Type B pancreatic cell (in vitro differentiated cells): ENCODE measurements at regions not wholly inside any gene's neighbourhood (a gene's known extent, or its start where the extent isn't known, plus 50 kb on each side); places are given as distances from the start of the nearest gene placed in this dataset.

Experiments used
- DNase-seq: peaks from one replicate; pipeline ENCODE4 v3.0.0; 2021; ENCODE audit warnings: mixed read lengths; ENCODE audit not compliant: unreplicated experiment; ENCODE audit errors: extremely low spot score
- H3K27ac Mint-ChIP-seq: 2 replicates; pipeline ENCODE4 v1.8.0; 2021; ENCODE audit warnings: mild to moderate bottlenecking, mixed read lengths
- H3K27me3 Mint-ChIP-seq: 2 replicates; pipeline ENCODE4 v1.8.0; 2021; ENCODE audit warnings: mixed read lengths
- H3K36me3 Mint-ChIP-seq: 2 replicates; pipeline ENCODE4 v1.8.0; 2021; ENCODE audit warnings: mixed read lengths
- H3K4me1 Mint-ChIP-seq: one replicate; pipeline ENCODE4 v1.8.0; 2021; ENCODE audit warnings: mixed read lengths; ENCODE audit not compliant: unreplicated experiment
- H3K4me3 Mint-ChIP-seq: 2 replicates; pipeline ENCODE4 v1.8.0; 2021; ENCODE audit warnings: mild to moderate bottlenecking, mixed read lengths
- H3K9me3 Mint-ChIP-seq: 2 replicates; pipeline ENCODE4 v1.8.0; 2021; ENCODE audit warnings: mixed read lengths
- CTCF ChIP-seq: fragments of 200-600 bp; sonication (generic); conservative IDR thresholded peaks from 2 replicates; pipeline ENCODE4 v1.5.0; 2021; ENCODE audit warnings: antibody characterized with exemption, mild to moderate bottlenecking

DNA sequence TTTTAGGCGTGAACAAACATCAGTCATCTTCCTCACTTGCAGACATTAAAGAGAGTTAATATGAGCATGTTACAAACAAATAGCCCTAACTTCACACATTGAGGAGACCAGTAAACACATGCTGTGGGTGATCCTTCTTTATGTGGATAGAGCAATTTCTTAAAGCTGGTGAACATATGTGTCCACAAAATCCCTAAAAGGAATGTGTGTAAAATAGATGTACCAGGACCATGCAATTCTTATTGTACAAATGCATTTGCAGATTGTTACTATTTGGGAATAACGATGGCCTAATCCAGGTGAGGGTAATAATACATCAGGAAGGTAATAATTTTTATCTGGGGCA lies 228.9 kb downstream of the ALDH8A1 start:
- DNase-seq: no peak
- H3K4me3 Mint-ChIP-seq: no peak overlapping the region
- no peak for TF ChIP-seq CTCF
- no peak overlapping the region for H3K27ac Mint-ChIP-seq
- no peaks in the 10 kb centered on the region for H3K27me3 Mint-ChIP-seq
- H3K36me3 Mint-ChIP-seq: no peaks in the 10 kb centered on the region
- H3K9me3 Mint-ChIP-seq: no peaks in the 10 kb centered on the region
- peaks cover 49% of the 10 kb centered on the region for H3K4me1 Mint-ChIP-seq

DNA sequence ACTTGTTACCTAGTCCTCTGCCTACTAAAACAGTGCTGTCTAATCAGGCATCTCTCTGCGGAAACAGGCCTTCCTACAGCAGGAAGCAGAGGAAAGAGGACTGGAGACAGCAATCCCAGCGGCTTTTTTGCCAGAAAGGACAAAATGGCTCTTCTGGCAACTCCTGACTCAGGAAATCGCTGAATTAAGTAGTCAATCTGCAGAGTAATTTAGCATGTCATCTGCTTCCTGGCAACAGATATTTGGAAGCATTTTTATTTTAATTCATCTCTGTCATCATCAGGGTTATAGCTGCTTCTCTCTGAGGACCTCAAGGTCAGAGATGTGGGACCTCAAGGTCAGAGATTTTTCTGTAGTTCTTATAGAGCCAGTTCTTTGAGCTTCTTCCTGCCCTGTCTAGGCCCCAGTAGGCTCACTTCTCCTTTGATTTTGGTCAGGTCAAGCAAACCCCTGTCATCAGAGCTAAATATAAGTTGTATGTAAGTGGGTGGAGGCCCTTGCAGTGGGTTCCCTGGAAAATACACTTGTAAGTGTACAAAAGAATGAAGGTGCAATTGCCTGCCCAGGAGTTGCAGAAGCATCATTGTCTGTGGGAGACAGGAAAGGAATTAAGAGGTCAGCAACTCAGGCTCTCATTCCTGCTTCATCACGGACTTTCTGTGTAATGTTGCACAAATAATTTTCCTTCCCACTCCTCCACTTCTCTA lies 229.4 kb downstream of the ALDH8A1 start:
- H3K4me3 Mint-ChIP-seq: no peak overlapping the region
- no peaks in the 10 kb centered on the region for H3K9me3 Mint-ChIP-seq
- H3K36me3 Mint-ChIP-seq: no peaks in the 10 kb centered on the region
- H3K27ac Mint-ChIP-seq: peak overlapping the region; percentile 52
- TF ChIP-seq CTCF: no peak
- H3K4me1 Mint-ChIP-seq: peaks cover 49% of the 10 kb centered on the region
- DNase-seq: no peak
- no peaks in the 10 kb centered on the region for H3K27me3 Mint-ChIP-seq

DNA sequence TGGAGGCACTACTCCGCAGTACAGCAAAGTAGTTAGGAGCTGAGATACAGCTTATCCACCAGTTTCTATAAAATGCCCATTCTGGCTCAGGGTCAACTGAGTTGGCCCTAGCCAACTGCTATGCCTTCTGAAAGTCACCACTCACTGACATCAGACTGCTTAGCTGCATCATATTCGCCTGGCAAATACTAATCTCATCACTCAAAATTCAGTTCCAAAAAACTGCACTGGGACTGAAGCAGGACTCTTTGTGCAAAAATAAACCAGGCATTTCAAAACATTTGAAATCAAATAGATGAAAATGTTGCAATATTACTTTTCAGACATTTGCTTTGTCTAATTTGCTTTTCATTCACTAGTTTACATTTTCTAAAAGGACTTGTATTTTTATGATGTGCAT lies 230.0 kb downstream of the ALDH8A1 start:
- peaks cover 49% of the 10 kb centered on the region for H3K4me1 Mint-ChIP-seq
- no peak for DNase-seq
- H3K4me3 Mint-ChIP-seq: no peak overlapping the region
- no peak for TF ChIP-seq CTCF
- no peaks in the 10 kb centered on the region for H3K36me3 Mint-ChIP-seq
- H3K9me3 Mint-ChIP-seq: no peaks in the 10 kb centered on the region
- H3K27ac Mint-ChIP-seq: peak overlapping the region; percentile 52
- no peaks in the 10 kb centered on the region for H3K27me3 Mint-ChIP-seq

GRCh38 chr6:134719286-134719685 lies 230.6 kb downstream of the ALDH8A1 start:
- TF ChIP-seq CTCF: no peak
- H3K36me3 Mint-ChIP-seq: no peaks in the 10 kb centered on the region
- no peak overlapping the region for H3K4me3 Mint-ChIP-seq
- peaks cover 45% of the 10 kb centered on the region for H3K4me1 Mint-ChIP-seq
- no peak overlapping the region for H3K27ac Mint-ChIP-seq
- no peaks in the 10 kb centered on the region for H3K27me3 Mint-ChIP-seq
- peaks cover 3% of the 10 kb centered on the region for H3K9me3 Mint-ChIP-seq
- DNase-seq: no peak

DNA sequence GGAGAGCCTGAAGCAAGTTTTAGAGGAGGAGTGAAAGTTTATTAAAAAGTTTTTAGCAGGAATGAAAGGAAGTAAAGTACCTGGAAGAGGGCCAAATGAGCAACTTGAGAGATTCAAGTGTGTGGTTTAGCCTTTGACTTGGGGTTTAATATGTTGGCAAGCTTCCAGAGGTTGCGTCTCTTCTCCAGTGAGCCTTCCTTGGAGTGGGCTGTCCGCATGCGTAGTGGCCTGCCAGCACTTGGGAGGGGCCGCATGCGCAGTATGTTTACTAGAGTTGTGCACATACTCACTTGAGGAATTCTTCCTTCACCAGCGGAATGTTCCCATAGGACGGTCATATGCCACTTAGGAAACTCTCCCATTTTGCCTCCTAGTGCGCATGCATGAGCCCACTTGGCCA lies 235.2 kb downstream of the ALDH8A1 start:
- H3K4me3 Mint-ChIP-seq: no peak overlapping the region
- no peaks in the 10 kb centered on the region for H3K27me3 Mint-ChIP-seq
- no peak for TF ChIP-seq CTCF
- no peak overlapping the region for H3K27ac Mint-ChIP-seq
- H3K36me3 Mint-ChIP-seq: no peaks in the 10 kb centered on the region
- H3K4me1 Mint-ChIP-seq: peaks cover under 1% of the 10 kb centered on the region
- H3K9me3 Mint-ChIP-seq: peaks cover 7% of the 10 kb centered on the region
- no peak for DNase-seq

DNA sequence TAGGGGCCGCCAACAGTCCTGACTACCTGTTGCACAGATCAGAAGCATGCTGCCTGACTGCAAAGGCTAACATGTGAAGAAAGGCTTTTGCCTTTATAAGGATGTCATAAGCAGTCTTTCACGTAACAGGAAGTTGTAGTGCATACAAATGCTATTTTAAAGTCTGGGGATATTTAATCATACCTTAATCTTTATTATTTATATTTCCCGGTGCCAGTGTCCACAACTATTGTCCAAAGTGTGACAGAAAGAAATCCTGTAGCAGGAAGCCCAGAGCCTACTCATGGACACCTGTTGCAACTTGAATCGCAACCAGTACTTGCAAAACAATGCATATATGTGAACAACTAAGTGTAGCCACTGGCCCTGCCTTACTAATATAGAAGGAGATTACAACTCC lies 235.8 kb downstream of the ALDH8A1 start:
- Mint-ChIP-seq H3K36me3 (no peaks in the 10 kb centered on the region), H3K4me3 (no peak overlapping the region), H3K27ac (no peak overlapping the region), H3K9me3 (peaks cover 7% of the 10 kb centered on the region), H3K27me3 (no peaks in the 10 kb centered on the region), H3K4me1 (no peaks in the 10 kb centered on the region)
- no peak for DNase-seq
- TF ChIP-seq CTCF: no peak
